DND-41 (cell line): ENCODE measurements at regions not wholly inside any gene's neighbourhood (a gene's known extent, or its start where the extent isn't known, plus 50 kb on each side); places are given as distances from the start of the nearest gene placed in this dataset.
"Not testable (repeated sequence)": the region's sequence is repeated elsewhere in the genome, so short reads cannot be mapped to it uniquely, and the experiment has no call there.

Source experiments
- CTCF ChIP-seq: IDR thresholded peaks from 2 replicates; pipeline ENCODE4 v1.5.1; 2012; ENCODE audit warnings: borderline replicate concordance, low read length, moderate library complexity, mild to moderate bottlenecking; ENCODE audit not compliant: poor library complexity, severe bottlenecking; ENCODE audit errors: extremely low read depth
- EZH2 ChIP-seq: IDR thresholded peaks from 3 replicates; pipeline ENCODE4 v1.6.1; 2012; ENCODE audit warnings: borderline replicate concordance, low read depth, mild to moderate bottlenecking, moderate library complexity, low read length, inconsistent platforms; ENCODE audit not compliant: severe bottlenecking

- not testable (repeated sequence) for TF ChIP-seq CTCF, EZH2
These were observed 65.1 kb downstream of the CCNE1 start for GRCh38 chr19:29876908-29877307.
